ENCODE measurements at regions not wholly inside any gene's neighbourhood (a gene's known extent, or its start where the extent isn't known, plus 50 kb on each side); places are given as distances from the start of the nearest gene placed in this dataset.

- TF ChIP-seq CTCF (IDR thresholded peaks at IDR 0.05), result no peak
- TF ChIP-seq ZFX (IDR thresholded peaks at IDR 0.05; ENCODE audit: borderline replicate concordance), result no peak
Measured at GRCh38 chr1:68705466-68705865, 208.6 kb upstream of the DEPDC1 start.

All from 22Rv1 (cell line).